Limb (tissue), 2 donors: ENCODE measurements at regions not wholly inside any gene's neighbourhood (a gene's known extent, or its start where the extent isn't known, plus 50 kb on each side); places are given as distances from the start of the nearest gene placed in this dataset.

ENCODE experiments used
- DNase-seq, 2 donors: peaks; one replicate each; pipeline ENCODE4 v3.0.0-alpha.2; 2016; ENCODE audit errors: extremely low spot score in 2 of 2

- no peak for DNase-seq
These were observed 471.5 kb upstream of the IL12A start for GRCh38 chr3:159517105-159517504.

- DNase-seq = no peak
These were observed 468.0 kb upstream of the IL12A start for GRCh38 chr3:159520638-159521037.

- no peak for DNase-seq
These were observed 466.4 kb upstream of the IL12A start for GRCh38 chr3:159522276-159522675.

- no peak for DNase-seq
These were observed 460.3 kb upstream of the IL12A start for GRCh38 chr3:159528251-159528895.

- DNase-seq = no peak
These were observed 456.1 kb upstream of the IL12A start for GRCh38 chr3:159532577-159532976.

GRCh38 chr3:159534496-159534895 is 454.1 kb upstream of the IL12A start:
- no peak for DNase-seq

- DNase-seq = no peak
These were observed 451.8 kb upstream of the IL12A start for GRCh38 chr3:159536876-159537275.

GRCh38 chr3:159538507-159538906 is 450.1 kb upstream of the IL12A start:
- DNase-seq = no peak

GRCh38 chr3:159540882-159541495 is 447.6 kb upstream of the IL12A start:
- no peak for DNase-seq

- no peak for DNase-seq
These were observed 439.8 kb upstream of the IL12A start for GRCh38 chr3:159548675-159549335.

GRCh38 chr3:159555205-159555604 is 433.4 kb upstream of the IL12A start:
- no peak for DNase-seq

- DNase-seq = no peak
These were observed 428.9 kb upstream of the IL12A start for GRCh38 chr3:159559771-159560170.

- DNase-seq = no peak
These were observed 428.2 kb upstream of the IL12A start for GRCh38 chr3:159560214-159560979.

- DNase-seq = no peak
These were observed 423.3 kb upstream of the IL12A start for GRCh38 chr3:159565313-159565712.

GRCh38 chr3:159583662-159584061 is 405.0 kb upstream of the IL12A start:
- DNase-seq = no peak

- no peak for DNase-seq
These were observed 404.2 kb upstream of the IL12A start for GRCh38 chr3:159584421-159584820.

- peak; percentile 36 to 47 for DNase-seq
These were observed 401.9 kb upstream of the IL12A start for GRCh38 chr3:159586571-159587202.

- no peak for DNase-seq
These were observed 394.6 kb upstream of the IL12A start for GRCh38 chr3:159593927-159594605.

- DNase-seq = no peak
These were observed 388.3 kb upstream of the IL12A start for GRCh38 chr3:159600291-159600690.

- DNase-seq = no peak
These were observed 384.5 kb upstream of the IL12A start for GRCh38 chr3:159604151-159604581.

GRCh38 chr3:159605101-159605500 is 383.5 kb upstream of the IL12A start:
- no peak for DNase-seq
